Suprapubic skin (tissue), 4 donors: ENCODE measurements at regions not wholly inside any gene's neighbourhood (a gene's known extent, or its start where the extent isn't known, plus 50 kb on each side); places are given as distances from the start of the nearest gene placed in this dataset.

Experiments
- EP300 ChIP-seq: sonication (generic); formaldehyde crosslinking; IDR thresholded peaks from one replicate; pipeline ENCODE4 v1.6.1; 2017; ENCODE audit warnings: antibody characterized with exemption
- POLR2A ChIP-seq, 2 donors: fragments of 450-650 bp; IDR thresholded peaks; one replicate each; pipeline ENCODE4 v1.6.1; 2017; ENCODE audit warnings: antibody characterized with exemption in 2 of 2, mild to moderate bottlenecking in 2 of 2, moderate library complexity in 2 of 2
- POLR2AphosphoS5 ChIP-seq, 3 donors: sonication (generic); formaldehyde crosslinking; IDR thresholded peaks; one replicate each; pipeline ENCODE4 v1.6.1; 2017; ENCODE audit warnings: antibody characterized with exemption in 3 of 3
- TF ChIP-seq, protein P1 (sequence below), 2 donors: fragments of 200-600 bp in 1 of 2; fragments of 450-650 bp in 1 of 2; sonication (generic) in 1 of 2; IDR thresholded peaks; one replicate each; pipeline ENCODE4 v1.5.1; 2016 to 2019; ENCODE audit warnings: antibody characterized with exemption in 2 of 2, mild to moderate bottlenecking in 1 of 2, moderate library complexity in 1 of 2

DNA sequence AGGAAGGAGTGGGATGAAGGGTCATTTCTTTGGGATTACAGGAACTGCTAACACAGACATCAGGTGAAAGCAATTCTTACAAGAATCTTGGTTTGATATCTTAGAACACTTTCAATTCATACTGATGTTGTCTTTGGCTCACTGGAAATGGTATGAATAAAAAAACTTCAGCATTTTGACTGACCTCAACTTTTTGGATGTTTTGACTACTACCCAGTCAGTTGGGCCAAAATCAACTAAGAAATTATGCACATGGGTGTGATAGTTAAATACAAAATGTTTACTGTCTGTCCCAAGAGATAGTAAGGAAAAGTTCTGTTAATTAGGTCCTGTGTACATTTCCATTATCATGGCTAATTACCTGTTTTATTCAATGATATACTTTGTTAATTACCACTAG, 165.5 kb upstream of the LRIG1 start:
- TF ChIP-seq, protein P1, sequence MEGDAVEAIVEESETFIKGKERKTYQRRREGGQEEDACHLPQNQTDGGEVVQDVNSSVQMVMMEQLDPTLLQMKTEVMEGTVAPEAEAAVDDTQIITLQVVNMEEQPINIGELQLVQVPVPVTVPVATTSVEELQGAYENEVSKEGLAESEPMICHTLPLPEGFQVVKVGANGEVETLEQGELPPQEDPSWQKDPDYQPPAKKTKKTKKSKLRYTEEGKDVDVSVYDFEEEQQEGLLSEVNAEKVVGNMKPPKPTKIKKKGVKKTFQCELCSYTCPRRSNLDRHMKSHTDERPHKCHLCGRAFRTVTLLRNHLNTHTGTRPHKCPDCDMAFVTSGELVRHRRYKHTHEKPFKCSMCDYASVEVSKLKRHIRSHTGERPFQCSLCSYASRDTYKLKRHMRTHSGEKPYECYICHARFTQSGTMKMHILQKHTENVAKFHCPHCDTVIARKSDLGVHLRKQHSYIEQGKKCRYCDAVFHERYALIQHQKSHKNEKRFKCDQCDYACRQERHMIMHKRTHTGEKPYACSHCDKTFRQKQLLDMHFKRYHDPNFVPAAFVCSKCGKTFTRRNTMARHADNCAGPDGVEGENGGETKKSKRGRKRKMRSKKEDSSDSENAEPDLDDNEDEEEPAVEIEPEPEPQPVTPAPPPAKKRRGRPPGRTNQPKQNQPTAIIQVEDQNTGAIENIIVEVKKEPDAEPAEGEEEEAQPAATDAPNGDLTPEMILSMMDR (IDR thresholded peaks at IDR 0.05), result no peak
- no peak for TF ChIP-seq POLR2AphosphoS5 (IDR thresholded peaks at IDR 0.05)
- no peak for TF ChIP-seq EP300
- TF ChIP-seq POLR2A (IDR thresholded peaks at IDR 0.05), result no peak
